ENCODE measurements at regions not wholly inside any gene's neighbourhood (a gene's known extent, or its start where the extent isn't known, plus 50 kb on each side); places are given as distances from the start of the nearest gene placed in this dataset.

DNA sequence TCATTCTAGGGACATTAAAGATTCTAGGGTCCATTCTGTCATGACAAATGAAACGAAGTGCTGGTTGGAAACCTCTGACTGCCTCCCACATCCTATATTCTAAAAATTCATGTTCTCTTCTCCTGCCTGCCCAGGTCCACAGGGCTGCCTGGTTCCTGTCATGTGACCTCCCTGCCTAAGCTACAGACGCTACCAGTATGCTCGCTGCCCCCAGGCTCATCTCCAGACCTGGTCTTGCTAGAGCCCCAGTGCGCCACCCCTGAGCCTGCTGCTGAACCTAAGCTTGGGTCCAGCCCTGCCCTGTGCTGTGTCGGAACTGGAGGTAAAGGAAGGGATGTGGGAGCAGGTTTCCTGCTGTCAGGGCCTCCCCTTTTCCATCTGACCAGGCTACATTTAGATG, 231.6 kb upstream of the CDH5 start:
- Mint-ChIP-seq H3K9me3 (no peaks in the 10 kb centered on the region), H3K27ac (no peak overlapping the region), H3K36me3 (no peaks in the 10 kb centered on the region)
- DNase-seq (ENCODE audit: low spot score in 2 of 2), result no peak
- no peak for ATAC-seq

- ATAC-seq (no peak), DNase-seq (ENCODE audit: low spot score in 2 of 2) (no peak)
- peak overlapping the region in 1 of 2 donors; percentile 45 for H3K27ac Mint-ChIP-seq
- H3K9me3 Mint-ChIP-seq, result no peaks in the 10 kb centered on the region
- no peaks in the 10 kb centered on the region for H3K36me3 Mint-ChIP-seq
Observed at GRCh38 chr16:66133643-66134338, 232.7 kb upstream of the CDH5 start.

GRCh38 chr16:66131895-66132294, 234.6 kb upstream of the CDH5 start:
- DNase-seq (ENCODE audit: low spot score in 2 of 2), result no peak
- H3K36me3 Mint-ChIP-seq, result no peaks in the 10 kb centered on the region

DNA sequence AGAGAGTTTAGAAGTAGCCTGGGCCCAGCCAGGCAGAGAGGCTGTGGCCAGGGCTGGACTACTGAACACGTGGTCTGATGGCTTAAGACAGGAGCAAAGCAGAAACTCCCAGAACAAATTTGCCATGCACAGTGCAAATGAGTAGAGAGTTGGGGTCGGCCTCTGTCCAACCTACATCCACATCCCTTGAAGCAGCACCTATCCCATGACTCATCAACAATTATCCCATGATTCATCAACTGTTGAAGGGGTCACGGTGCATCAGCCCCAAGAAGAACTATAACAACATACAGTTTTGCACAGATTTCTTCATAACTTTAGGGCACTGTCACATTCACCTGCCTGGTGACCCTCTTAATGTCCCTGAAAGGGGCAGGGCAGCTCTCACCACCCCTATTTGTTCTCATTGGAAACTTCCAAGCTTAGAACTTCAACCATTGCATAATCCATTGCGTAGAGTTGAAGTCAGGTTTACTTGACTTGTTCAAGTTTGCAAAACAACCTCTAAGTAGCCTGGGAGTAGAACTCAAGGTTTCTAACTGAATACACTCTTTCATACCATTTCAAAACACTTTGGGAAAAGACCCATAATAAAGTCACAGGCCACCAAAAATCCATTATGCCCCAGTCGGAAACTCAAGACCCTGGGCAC, 235.2 kb upstream of the CDH5 start:
- no peak for ATAC-seq
- no peaks in the 10 kb centered on the region for H3K9me3 Mint-ChIP-seq

More at GRCh38 chr16:66131895-66132294, 234.6 kb upstream of the CDH5 start:
- Mint-ChIP-seq H3K27ac (no peak overlapping the region), H3K9me3 (no peaks in the 10 kb centered on the region)
- ATAC-seq, result no peak

DNA sequence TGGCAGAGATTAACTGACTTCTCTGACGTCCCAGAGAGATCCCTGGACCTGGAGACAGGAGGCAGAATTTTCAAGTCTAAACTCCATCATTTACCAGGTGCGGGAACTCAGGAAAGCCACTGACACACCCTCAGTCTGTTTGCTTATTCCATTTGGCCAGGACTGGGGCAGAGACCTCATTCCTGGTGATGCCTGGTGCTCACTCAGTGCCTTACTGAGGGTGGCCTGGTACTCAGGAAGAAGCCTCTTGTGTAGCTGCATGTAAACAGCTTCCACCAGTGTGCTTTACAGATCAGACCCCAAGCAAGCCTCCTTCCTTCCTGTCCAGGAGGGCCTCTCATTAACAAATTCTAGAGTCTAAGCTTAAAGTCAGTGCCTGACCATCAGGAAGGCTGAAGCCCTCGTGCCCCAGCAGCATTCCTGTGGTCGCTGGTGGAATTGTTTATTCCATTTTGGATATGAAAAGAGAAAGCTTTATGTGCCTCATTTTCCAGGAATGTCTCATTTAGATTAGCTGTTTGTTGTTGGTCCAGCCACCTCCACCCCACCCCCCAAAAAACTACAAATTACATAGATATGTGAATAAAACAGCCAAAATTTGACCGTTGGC, 236.1 kb upstream of the CDH5 start:
- DNase-seq (ENCODE audit: low spot score in 2 of 2), result no peak
- Mint-ChIP-seq H3K9me3 (no peaks in the 10 kb centered on the region), H3K36me3 (no peaks in the 10 kb centered on the region)

More for the DNA sequence above, 235.2 kb upstream of the CDH5 start:
- no peaks in the 10 kb centered on the region for H3K36me3 Mint-ChIP-seq
- DNase-seq (ENCODE audit: low spot score in 2 of 2), result no peak
- H3K27ac Mint-ChIP-seq, result no peak overlapping the region

GRCh38 chr16:66129196-66129595, 237.3 kb upstream of the CDH5 start:
- Mint-ChIP-seq H3K9me3 (no peaks in the 10 kb centered on the region), H3K27ac (no peak overlapping the region), H3K36me3 (no peaks in the 10 kb centered on the region)
- DNase-seq (ENCODE audit: low spot score in 2 of 2) (no peak), ATAC-seq (no peak)

More for the DNA sequence above, 236.1 kb upstream of the CDH5 start:
- H3K27ac Mint-ChIP-seq, result no peak overlapping the region
- ATAC-seq, result no peak

GRCh38 chr16:66128371-66128770, 238.1 kb upstream of the CDH5 start:
- ATAC-seq (no peak), DNase-seq (ENCODE audit: low spot score in 2 of 2) (no peak)
- no peak overlapping the region for H3K27ac Mint-ChIP-seq
- no peaks in the 10 kb centered on the region for H3K9me3 Mint-ChIP-seq
- no peaks in the 10 kb centered on the region for H3K36me3 Mint-ChIP-seq

DNA sequence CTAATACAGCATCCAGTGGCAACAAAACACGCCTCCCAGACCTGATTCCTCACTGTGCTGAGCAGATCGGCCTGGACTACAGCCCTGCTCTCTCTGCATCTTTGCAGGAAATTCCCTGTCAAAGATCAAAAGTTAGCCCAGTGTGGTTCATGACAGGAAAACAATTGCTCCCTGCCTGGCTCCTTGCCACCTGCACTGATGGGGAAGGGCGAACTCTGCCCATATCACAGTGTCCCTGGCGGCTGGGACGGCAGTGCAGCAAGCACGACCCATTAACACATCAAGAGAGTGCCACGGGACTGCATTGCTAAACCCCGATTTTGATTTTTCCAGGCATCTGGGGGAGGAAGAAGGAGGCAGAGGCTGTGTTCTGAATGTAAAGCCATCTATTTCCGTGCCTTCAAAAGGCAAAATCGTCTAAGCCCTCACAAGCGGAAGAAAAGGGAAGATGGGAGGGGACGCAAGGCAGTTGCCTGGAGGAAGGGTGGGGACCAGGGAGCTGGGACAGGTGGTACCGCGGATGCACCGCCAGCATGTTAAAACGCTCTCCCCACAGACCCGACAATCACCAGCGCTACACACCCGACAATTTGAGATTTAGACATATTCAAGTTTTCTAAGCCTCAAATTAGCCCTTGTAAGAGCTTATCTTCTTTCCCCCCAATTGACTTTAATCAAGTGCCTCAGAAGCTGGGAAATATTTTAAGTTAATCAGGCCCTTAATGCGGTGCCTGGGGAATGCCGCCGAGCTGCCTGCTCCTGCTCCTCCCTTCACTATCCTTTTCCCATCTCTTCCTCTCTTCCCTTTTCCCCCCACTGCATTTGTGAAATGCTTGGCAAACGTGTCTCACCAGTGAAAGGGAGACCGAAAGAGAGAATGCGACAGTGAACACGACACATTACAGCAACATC, 238.8 kb upstream of the CDH5 start:
- no peaks in the 10 kb centered on the region for H3K36me3 Mint-ChIP-seq
- no peak for DNase-seq (ENCODE audit: low spot score in 2 of 2)
- no peak for ATAC-seq
- H3K9me3 Mint-ChIP-seq, result no peaks in the 10 kb centered on the region
- no peak overlapping the region for H3K27ac Mint-ChIP-seq

DNA sequence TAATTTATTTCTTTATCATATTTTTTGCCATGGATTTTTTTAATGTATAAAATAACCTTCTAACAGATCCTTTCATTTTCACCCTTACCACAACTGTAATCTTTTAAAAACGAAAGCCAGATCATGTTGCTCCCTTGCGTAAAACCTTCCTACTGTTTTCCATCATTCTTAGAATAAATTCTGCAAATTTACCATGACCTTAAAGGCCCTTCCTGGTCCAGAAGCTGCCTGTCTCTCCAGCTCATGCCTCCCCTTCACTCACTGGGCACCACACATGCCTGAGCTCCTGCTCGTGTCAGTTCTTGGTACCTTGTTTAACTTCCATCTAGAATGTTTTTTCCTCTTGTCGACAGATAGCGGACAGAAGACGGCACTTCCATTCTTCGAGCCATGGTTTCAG, 245.0 kb upstream of the CDH5 start:
- no peak overlapping the region for H3K27ac Mint-ChIP-seq
- no peaks in the 10 kb centered on the region for H3K9me3 Mint-ChIP-seq
- no peaks in the 10 kb centered on the region for H3K36me3 Mint-ChIP-seq
- DNase-seq (ENCODE audit: low spot score in 2 of 2) (no peak), ATAC-seq (no peak)

DNA sequence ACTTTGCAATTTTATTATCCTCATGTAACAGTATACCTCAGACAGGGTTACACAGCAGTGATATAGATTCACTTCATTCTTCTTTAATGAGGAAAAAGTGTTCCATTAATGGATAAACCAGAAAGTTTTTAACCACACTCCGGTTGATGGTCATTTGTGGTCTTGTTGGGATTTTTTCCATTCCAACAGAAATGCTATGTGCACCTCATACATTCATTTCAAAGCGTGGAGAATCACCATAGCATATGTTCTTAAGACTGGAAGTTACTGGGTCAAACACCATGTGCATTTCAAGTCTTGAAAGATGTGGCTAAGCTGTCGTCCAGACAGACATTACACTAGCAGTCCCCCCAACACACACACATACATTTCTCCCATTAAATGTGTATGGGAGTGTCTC, 245.8 kb upstream of the CDH5 start:
- ATAC-seq (no peak), DNase-seq (ENCODE audit: low spot score in 2 of 2) (no peak)
- no peak overlapping the region for H3K27ac Mint-ChIP-seq
- H3K36me3 Mint-ChIP-seq, result no peaks in the 10 kb centered on the region
- no peaks in the 10 kb centered on the region for H3K9me3 Mint-ChIP-seq

- peak overlapping the region in 1 of 2 donors; percentile 7 for H3K27ac Mint-ChIP-seq
- no peak for ATAC-seq
- DNase-seq (ENCODE audit: low spot score in 2 of 2), result no peak
- H3K9me3 Mint-ChIP-seq, result no peaks in the 10 kb centered on the region
- no peaks in the 10 kb centered on the region for H3K36me3 Mint-ChIP-seq
Observed at GRCh38 chr16:66116163-66117002, 250.1 kb upstream of the CDH5 start.

DNA sequence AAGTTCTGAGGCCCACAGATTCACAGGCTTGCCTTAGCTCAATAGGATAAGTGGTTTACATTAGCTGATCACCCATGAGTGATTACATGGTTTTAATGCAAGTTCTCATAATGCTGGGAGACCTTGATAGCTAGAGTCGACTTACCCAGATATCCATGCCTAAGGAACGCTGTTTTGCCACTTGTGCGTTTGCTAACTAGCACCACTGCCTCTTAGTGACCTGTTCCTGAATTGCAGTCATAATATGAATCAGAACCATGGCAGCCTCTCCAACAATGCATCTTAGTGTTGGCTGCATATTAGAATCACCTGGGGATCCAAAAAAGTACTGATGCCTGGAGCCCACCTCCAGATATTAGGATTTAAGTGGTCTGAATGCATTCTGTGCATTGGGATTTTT, 251.1 kb upstream of the CDH5 start:
- DNase-seq (ENCODE audit: low spot score in 2 of 2), result no peak
- H3K9me3 Mint-ChIP-seq, result no peaks in the 10 kb centered on the region
- no peaks in the 10 kb centered on the region for H3K36me3 Mint-ChIP-seq
- no peak for ATAC-seq
- no peak overlapping the region for H3K27ac Mint-ChIP-seq

- H3K27ac Mint-ChIP-seq, result no peak overlapping the region
- ATAC-seq (no peak), DNase-seq (ENCODE audit: low spot score in 2 of 2) (no peak)
- no peaks in the 10 kb centered on the region for H3K36me3 Mint-ChIP-seq
- H3K9me3 Mint-ChIP-seq, result no peaks in the 10 kb centered on the region
Observed at GRCh38 chr16:66113223-66113622, 253.3 kb upstream of the CDH5 start.

DNA sequence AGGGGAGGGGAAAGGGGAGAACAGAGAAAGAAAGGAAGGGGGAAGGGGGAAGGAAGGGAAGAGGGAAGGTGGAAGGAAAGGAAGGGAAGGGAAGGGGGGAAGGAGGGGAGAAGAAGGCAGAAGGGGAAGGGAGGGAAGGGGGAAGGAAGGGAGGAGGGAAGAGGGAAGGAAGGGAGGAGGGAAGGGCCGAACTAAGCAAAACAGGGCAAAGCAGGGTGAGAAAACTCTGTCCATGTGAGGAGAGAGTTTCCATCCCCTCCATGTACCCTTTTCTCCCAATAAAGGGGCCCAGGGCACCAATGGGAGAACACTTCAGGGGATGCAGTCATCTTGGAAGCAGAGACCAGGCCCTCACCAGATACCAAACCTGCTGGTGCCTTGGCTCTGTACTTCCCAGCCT, 256.8 kb upstream of the CDH5 start:
- Mint-ChIP-seq H3K9me3 (peaks cover 0 to 4% of the 10 kb centered on the region in 2 donors), H3K36me3 (no peaks in the 10 kb centered on the region), H3K27ac (no peak overlapping the region)
- no peak for DNase-seq (ENCODE audit: low spot score in 2 of 2)
- no peak for ATAC-seq

DNA sequence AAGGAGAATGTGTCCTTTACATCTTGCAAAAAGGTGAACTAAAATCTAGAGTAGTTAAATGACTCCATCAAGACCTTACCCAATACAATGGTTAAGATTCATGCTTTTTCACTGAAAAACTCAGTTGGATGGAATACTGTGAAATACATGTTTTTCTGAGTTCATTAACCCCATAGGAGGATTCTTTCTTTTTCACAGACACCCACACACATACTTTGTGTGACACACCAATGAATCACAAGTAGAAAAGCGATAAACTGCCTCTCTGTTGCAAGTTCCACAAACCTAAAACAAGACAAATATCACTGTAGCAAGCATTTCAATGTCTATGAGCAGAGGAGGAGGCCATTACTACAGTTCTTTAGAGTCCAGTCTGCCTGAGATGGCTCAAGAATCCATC, 258.8 kb upstream of the CDH5 start:
- Mint-ChIP-seq H3K27ac (no peak overlapping the region), H3K36me3 (no peaks in the 10 kb centered on the region), H3K9me3 (peaks cover 0 to 4% of the 10 kb centered on the region in 2 donors)
- ATAC-seq (peak in 1 of 2 donors; percentile 79), DNase-seq (ENCODE audit: low spot score in 2 of 2) (no peak)

- H3K27ac Mint-ChIP-seq, result no peak overlapping the region
- H3K36me3 Mint-ChIP-seq, result no peaks in the 10 kb centered on the region
- DNase-seq (ENCODE audit: low spot score in 2 of 2), result no peak
- no peak for ATAC-seq
- peaks cover 0 to 4% of the 10 kb centered on the region in 2 donors for H3K9me3 Mint-ChIP-seq
Observed at GRCh38 chr16:66103211-66103610, 263.3 kb upstream of the CDH5 start.
